A172 (cell line): ENCODE measurements at regions not wholly inside any gene's neighbourhood (a gene's known extent, or its start where the extent isn't known, plus 50 kb on each side); places are given as distances from the start of the nearest gene placed in this dataset.

Experiments used
- DNase-seq: peaks from one replicate; pipeline ENCODE4 v3.0.0-alpha.2; 2015; ENCODE audit warnings: low spot score

DNA sequence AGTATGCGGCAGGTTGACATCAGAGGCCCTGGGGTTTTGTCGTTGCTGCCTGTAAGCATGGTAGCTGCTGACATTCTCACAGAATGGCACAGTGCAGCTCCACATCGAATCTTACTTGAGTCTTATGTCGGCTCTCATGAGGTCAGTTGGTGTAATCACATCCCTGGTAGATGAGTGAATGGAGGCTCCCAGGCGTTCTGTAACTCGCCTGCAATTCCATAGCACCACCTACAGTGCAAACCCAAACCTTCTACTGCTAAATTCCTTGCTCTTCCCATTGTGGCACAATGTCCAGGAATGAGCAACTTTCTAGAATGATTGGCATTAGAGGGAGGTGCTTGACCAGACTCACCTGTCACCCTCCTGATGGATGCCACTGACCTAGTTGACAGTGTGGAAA is 578.4 kb downstream of the CCDC171 start:
- no peak for DNase-seq

DNA sequence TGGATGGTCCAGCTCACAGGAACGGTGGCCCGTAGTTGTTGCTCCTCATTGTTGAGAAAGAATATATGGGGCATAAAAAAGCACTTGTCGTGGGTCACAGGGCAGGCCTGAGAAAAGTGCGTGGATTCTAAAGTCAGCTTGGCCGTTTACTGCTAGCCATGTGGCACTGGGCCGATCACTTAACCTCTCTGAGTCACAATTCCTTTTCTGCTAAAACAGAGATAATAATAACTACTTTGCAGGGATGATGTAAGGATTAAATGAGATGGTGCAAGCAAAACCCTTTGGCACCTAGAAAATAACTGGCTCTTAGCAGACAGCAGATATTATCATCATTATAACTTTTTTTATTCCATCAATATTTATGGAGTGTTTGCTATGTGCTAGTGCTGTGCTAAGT is 579.7 kb downstream of the CCDC171 start:
- no peak for DNase-seq

- no peak for DNase-seq
These were observed 580.2 kb downstream of the CCDC171 start for GRCh38 chr9:16133032-16133431.

DNA sequence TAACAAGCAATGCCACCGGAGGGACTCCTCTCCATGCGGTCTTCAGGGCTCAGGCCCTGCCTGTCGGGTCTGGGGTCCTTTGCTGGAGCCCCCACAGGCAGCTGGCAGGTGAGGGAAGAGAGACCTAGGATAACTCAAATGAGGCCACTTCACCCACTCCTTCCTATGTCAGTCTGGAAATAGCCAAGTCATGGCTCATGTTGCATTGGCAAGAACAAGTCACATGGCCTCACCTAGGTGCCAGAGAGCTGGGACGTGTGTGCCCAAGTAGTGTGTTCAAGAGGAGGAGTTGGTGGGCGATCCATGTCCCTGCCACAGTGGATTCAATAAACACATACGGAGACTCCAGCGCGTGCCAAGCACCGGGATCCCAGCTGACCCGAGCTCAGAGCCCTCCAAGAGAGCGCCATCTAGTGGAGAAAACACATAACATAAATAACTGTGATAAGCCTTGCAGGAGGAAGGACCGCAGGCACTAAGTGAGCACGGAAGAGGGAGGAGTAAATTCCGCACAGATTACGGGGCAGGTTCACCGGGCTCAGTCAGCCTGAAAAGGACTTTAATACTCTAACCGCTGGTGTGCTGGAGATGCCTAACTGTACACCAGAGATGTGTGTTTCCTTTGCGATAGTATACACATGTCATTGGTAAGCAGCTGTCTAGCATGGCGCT is 580.8 kb downstream of the CCDC171 start:
- peak; percentile 60 for DNase-seq

DNA sequence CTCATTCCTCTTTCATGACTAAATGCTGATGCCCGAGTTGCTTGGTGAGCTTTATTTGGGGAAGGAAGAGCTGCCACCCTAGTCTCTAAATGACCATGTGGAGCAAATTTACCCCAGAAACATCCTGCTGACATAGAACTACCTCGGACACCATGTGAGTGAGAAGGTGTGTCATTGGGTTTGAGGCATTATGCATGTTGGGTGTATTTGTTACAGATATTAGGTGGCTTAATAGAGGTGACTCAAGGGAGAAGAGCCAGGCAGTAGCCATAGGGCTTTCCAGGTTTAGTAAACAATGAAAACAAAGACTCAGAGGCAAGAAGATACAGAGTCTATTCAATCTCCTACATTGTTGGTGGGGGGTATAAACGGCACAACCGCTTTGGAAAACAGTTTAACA is 581.5 kb downstream of the CCDC171 start:
- DNase-seq: no peak

- DNase-seq: no peak
These were observed 583.1 kb downstream of the CCDC171 start for GRCh38 chr9:16135968-16136367.

- no peak for DNase-seq
These were observed 583.6 kb downstream of the CCDC171 start for GRCh38 chr9:16136451-16136850.

DNA sequence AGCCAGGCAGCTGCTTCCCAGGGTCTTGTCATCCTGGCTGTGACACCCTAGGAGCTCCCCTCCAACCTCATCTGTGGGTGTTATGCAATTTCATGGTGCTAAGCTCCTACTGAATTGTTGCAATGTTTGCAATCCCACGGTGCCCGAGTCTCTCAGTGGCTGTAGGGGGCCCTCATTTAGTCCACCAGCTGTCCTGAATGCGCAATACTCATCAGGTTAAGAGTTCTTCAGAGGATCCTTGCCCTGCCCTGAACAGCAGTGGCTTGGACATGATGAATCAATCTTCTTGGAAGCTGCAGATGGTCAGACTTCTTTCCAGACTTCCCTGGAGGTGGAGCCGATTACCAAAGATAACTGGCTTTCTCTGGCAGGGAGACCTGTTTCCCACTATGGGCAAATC is 584.1 kb downstream of the CCDC171 start:
- peak; percentile 29 for DNase-seq

- DNase-seq: peak; percentile 55
These were observed 586.0 kb downstream of the CCDC171 start for GRCh38 chr9:16138561-16139491.

GRCh38 chr9:16139774-16140173 is 586.9 kb downstream of the CCDC171 start:
- no peak for DNase-seq

- DNase-seq: no peak
These were observed 590.5 kb downstream of the CCDC171 start for GRCh38 chr9:16143310-16143709.

- DNase-seq: peak; percentile 89
These were observed 591.4 kb downstream of the CCDC171 start for GRCh38 chr9:16143947-16144890.

DNA sequence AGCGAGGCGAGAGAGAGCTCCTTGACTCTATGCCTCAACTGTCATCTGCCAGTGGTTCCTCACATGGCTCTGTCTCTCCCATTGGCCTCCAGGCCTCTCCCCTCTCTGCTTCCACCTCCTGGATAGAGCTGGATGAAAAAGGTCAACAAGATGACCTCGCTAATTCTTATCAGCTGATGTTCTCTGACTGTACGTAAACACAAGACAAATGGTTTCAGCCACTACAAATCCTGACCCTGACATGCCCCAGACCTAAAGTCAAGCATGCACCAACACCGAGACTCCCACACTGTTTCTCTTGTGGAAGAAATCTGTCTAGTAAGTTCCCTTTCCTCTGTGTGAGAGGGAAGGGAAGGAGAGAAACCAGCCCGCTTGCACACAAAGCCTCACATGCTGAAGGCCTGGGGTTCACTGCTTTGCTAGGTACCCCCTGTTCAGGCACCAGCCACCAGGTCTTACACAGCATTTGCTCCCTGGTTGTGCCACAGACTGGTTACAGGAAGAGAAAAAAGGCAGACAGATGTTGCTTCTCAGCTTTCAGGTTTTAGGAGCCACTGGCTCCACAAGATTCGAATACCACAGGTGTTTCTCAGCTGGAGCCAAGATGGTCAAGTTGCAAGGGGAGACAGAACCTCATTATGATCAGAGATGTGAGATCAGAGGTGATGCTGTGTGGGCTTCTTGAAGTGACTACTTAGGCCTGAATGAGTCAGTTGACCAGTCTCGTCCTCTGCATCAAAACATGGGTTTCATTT is 592.5 kb downstream of the CCDC171 start:
- peak; percentile 32 for DNase-seq

DNA sequence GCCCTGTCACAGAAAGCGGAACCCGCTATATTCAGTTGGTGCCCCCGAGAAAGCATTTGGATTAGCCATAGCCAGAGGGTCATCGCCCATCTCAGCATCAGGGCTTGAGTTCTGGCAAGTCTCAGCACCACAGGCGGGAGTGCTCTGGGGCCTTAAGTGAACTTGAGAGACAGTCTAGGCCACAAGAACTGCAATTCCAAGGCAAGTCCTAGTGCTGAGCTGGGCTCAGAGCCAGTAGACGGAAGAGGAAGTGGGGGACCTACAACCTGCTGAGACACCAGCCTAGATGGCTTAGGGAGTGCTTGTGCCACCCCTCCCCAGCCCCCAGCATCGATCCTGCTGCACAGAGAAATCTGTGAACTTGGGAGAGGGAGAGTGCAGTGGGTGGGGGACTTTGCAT is 594.9 kb downstream of the CCDC171 start:
- DNase-seq: no peak

DNA sequence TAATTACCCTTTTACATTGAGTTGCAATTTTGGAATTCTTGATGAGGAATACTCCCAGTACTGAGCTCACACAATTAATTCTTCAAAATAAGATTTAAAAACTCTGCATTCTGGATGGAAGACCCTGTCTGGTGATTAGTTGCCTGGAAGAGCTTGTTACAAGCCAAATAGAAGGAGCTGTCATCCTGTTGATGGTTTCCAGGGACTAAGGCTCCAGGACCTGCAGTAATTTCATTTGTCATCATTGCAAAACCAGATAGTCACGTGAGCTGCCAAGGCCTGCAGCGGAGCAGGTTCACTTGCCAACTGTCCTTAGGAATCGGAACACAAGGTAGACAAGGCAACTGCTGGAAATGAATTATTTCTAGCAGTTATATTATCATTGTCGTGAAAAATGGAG is 597.7 kb downstream of the CCDC171 start:
- no peak for DNase-seq

DNA sequence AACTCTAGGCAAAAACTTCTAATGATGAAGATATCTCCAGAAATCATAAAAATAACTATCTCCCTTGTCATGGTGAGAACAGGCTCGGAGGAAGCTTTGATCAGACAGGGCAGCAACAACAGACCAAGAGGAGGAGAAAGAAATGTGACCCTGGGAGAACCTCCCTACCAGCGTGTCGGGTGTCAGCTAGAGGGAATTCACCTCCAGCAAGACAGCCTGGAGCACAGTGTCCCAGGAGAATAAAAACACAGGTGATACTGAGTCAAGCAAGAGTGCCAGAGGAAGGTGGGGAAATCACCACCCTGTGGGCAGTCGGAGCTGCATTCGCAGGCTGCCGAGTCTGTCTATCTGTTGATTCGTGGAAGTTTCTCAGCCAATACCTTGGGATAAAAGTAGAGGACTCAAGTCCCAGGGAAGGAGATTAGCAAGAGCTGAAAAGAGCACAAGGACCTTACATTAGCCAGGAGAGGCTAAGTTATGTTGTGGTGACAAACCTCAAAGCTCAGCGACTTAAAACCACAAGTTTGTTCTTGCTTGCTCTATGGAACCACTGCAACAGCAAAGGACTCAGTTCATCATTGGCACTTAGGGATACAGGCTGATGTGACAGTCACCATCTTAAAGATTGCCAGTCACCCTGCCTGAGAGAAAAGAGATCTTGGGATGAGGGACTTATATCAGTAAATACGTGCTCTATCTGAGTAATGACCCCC is 598.3 kb downstream of the CCDC171 start:
- no peak for DNase-seq

DNA sequence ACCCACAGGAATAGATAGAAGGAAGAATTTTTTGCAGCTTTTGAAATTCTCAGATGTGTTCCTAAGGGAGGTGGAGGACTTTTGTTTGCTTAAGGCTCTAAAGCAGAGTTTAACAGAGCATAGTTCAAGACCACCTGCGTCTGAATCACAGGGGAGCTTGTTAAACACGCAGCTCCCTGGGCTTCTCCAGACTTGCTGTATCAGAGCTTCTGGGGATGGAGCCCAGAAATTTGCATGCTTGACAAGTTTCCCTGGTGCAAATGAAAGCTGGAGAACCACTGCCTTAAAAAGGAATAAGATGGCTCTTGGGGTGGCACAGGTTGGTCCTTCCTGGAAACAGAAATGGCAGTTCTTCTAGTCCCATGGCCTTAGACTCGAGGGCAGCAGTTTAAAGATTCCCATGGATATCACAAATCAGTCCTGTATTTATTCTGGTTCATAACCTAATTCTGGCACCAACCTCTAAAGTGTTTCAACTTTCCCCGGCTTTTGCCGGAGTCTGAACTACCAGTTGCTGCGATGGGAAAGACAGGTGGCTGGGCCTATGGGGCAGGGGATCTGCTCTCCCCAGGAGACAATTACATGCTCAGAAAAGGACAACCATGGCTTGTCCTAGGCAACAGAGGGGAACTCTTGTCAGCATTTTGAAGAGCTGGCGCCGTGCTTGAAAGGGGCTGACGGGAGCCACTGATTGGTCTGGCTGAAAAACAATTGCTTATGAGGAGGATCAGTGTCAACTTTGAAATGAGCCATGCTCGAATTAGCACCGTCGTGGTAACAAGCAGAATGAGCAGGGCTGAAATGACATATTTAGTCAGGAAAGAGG is 599.6 kb downstream of the CCDC171 start:
- DNase-seq: no peak

- DNase-seq: no peak
These were observed 600.4 kb downstream of the CCDC171 start for GRCh38 chr9:16153221-16153620.

DNA sequence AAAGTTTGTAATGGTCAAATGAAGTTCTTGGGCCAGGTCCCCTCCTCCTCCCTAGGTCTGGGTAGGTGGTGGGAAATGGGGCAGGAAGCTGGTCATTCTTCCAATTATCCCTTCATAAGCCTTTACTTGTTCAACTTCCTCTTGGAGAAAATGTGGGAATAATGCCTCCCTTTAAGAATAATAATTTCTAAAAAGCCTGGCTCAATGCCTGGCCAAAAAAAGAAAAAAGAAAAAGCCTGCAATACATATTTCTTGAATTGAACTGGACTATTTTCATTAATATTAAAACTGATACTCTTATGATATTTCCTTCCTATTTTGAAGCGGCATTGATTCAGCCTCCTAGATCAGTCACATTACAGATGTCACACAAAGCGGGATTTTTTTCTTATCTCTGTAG is 600.9 kb downstream of the CCDC171 start:
- DNase-seq: no peak
